ENCODE measurements at regions not wholly inside any gene's neighbourhood (a gene's known extent, or its start where the extent isn't known, plus 50 kb on each side); places are given as distances from the start of the nearest gene placed in this dataset.
A peak's percentile ranks its signal among the peaks of the same experiment; 100 is the strongest.
"Not testable (repeated sequence)": the region's sequence is repeated elsewhere in the genome, so short reads cannot be mapped to it uniquely, and the experiment has no call there.

DNA sequence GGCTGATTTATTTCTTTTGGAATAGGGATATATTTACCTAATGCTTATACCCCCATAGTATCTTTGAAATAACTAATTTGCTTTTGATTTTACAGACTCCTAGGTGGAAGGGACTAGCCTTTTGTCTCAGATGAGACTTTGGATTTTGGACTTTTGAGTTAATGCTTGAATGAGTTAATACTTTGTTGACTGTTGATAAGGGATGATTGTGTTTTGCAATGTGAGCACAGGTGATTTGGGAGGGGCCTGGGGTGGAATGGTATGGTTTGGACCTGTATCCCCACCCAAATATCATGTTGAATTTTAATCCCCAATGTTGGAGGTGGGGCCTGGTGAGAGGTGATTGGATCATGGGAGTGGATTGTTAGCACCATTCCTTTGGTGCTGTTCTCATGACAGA is 117.4 kb upstream of the ZC4H2 start:
- H3K23ac ChIP-seq (ENCODE audit: low read depth, low read length, poor library complexity), result no peak overlapping the region
- no peak overlapping the region for H2BK15ac ChIP-seq (ENCODE audit: low read length)
- H3K79me1 ChIP-seq (ENCODE audit: low read depth, low read length), result peaks cover 3% of the 10 kb centered on the region
- no peaks in the 10 kb centered on the region for H3K36me3 ChIP-seq (replicated peaks in 1 of 2; ENCODE audit: control insufficient read depth in 2 of 2, insufficient read depth in 2 of 2, low read length in 2 of 2)
- H4K8ac ChIP-seq (ENCODE audit: low read depth, low read length), result no peak overlapping the region
- H3K4me3 ChIP-seq (ENCODE audit: low read length in 2 of 2), result no peak overlapping the region
- H2BK120ac ChIP-seq (ENCODE audit: low read depth, low read length), result no peak overlapping the region
- H4K91ac ChIP-seq (ENCODE audit: low read depth, low read length, poor library complexity), result no peak overlapping the region
- H3K9ac ChIP-seq (ENCODE audit: low read depth, low read length, poor library complexity), result no peak overlapping the region
- DNase-seq (ENCODE audit: low spot score), result no peak
- no peaks in the 10 kb centered on the region for H3K4me1 ChIP-seq (ENCODE audit: control insufficient read depth in 2 of 2, insufficient read depth in 1 of 2, low read depth in 1 of 2, low read length in 2 of 2)
- H3K27me3 ChIP-seq (ENCODE audit: control insufficient read depth in 3 of 3, insufficient read depth in 3 of 3, low read depth in 1 of 3, low read length in 3 of 3), result no peaks in the 10 kb centered on the region
- no peak overlapping the region for H3K27ac ChIP-seq (replicated peaks; ENCODE audit: low read length)
- H2BK12ac ChIP-seq (ENCODE audit: low read length), result no peak overlapping the region
- no peak overlapping the region for H2BK5ac ChIP-seq (ENCODE audit: low read length)
- no peak overlapping the region for H3K4ac ChIP-seq (ENCODE audit: low read length)
- H2AFZ ChIP-seq (ENCODE audit: low read length), result no peak overlapping the region
- no peak overlapping the region for H3K14ac ChIP-seq (ENCODE audit: low read length)
- H3K4me2 ChIP-seq (ENCODE audit: insufficient read depth, low read length, poor library complexity, severe bottlenecking), result no peak overlapping the region
- H3K18ac ChIP-seq (ENCODE audit: low read length), result no peak overlapping the region
- no peaks in the 10 kb centered on the region for H3K9me3 ChIP-seq (replicated peaks in 1 of 2; ENCODE audit: control insufficient read depth in 2 of 2, insufficient read depth in 1 of 2, low read depth in 1 of 2, low read length in 2 of 2)
- no peak overlapping the region for H2AK5ac ChIP-seq (ENCODE audit: low read depth, low read length)

DNA sequence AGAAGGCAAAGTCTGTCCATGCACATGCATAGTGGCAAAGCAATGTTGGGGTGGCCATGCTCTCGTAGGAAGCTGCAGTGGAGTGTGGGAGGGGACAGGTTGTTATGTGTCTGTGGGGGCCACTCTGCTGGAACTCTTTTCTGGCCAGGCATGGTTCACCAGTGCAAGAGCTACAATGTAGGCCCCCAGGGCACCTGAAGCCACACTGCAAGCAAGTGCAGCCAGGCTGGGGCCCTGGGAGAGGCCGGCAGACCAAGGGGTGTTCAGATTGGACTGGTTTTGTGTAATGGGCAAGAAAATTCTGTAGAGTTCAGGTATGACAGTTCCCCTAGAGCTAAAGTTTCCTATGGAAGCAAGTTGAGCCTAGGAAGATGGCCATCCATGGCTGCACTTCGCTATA is 97.0 kb upstream of the ZC4H2 start:
- peaks cover 0 to 8% of the 10 kb centered on the region in 2 donors for H3K9me3 ChIP-seq (replicated peaks in 1 of 2; ENCODE audit: control insufficient read depth in 2 of 2, insufficient read depth in 1 of 2, low read depth in 1 of 2, low read length in 2 of 2)
- H3K14ac ChIP-seq (ENCODE audit: low read length), result peak overlapping the region; percentile 94
- DNase-seq (ENCODE audit: low spot score), result no peak
- no peak overlapping the region for H3K27ac ChIP-seq (replicated peaks; ENCODE audit: low read length)
- no peaks in the 10 kb centered on the region for H3K4me1 ChIP-seq (ENCODE audit: control insufficient read depth in 2 of 2, insufficient read depth in 1 of 2, low read depth in 1 of 2, low read length in 2 of 2)
- peak overlapping the region; percentile 43 for H4K8ac ChIP-seq (ENCODE audit: low read depth, low read length)
- H2AK5ac ChIP-seq (ENCODE audit: low read depth, low read length), result no peak overlapping the region
- no peak overlapping the region for H3K23ac ChIP-seq (ENCODE audit: low read depth, low read length, poor library complexity)
- H3K9ac ChIP-seq (ENCODE audit: low read depth, low read length, poor library complexity), result no peak overlapping the region
- H2BK120ac ChIP-seq (ENCODE audit: low read depth, low read length), result no peak overlapping the region
- H3K27me3 ChIP-seq (ENCODE audit: control insufficient read depth in 3 of 3, insufficient read depth in 3 of 3, low read depth in 1 of 3, low read length in 3 of 3), result no peaks in the 10 kb centered on the region
- H2AFZ ChIP-seq (ENCODE audit: low read length), result no peak overlapping the region
- no peak overlapping the region for H3K4ac ChIP-seq (ENCODE audit: low read length)
- WGBS, 2 donors (ENCODE audit: extremely low coverage in 2 of 2, insufficient read length in 2 of 2, insufficient replicate concordance in 1 of 2), result no CpG with 5 or more reads among the region's 3 CpGs
- no peak overlapping the region for H3K4me3 ChIP-seq (ENCODE audit: low read length in 2 of 2)
- H3K4me2 ChIP-seq (ENCODE audit: insufficient read depth, low read length, poor library complexity, severe bottlenecking), result no peak overlapping the region
- H3K79me1 ChIP-seq (ENCODE audit: low read depth, low read length), result no peaks in the 10 kb centered on the region
- H2BK5ac ChIP-seq (ENCODE audit: low read length), result no peak overlapping the region
- no peak overlapping the region for H2BK12ac ChIP-seq (ENCODE audit: low read length)
- H3K18ac ChIP-seq (ENCODE audit: low read length), result no peak overlapping the region
- peaks cover 3 to 4% of the 10 kb centered on the region in 2 donors for H3K36me3 ChIP-seq (replicated peaks in 1 of 2; ENCODE audit: control insufficient read depth in 2 of 2, insufficient read depth in 2 of 2, low read length in 2 of 2)
- H2BK15ac ChIP-seq (ENCODE audit: low read length), result no peak overlapping the region
- H4K91ac ChIP-seq (ENCODE audit: low read depth, low read length, poor library complexity), result no peak overlapping the region

DNA sequence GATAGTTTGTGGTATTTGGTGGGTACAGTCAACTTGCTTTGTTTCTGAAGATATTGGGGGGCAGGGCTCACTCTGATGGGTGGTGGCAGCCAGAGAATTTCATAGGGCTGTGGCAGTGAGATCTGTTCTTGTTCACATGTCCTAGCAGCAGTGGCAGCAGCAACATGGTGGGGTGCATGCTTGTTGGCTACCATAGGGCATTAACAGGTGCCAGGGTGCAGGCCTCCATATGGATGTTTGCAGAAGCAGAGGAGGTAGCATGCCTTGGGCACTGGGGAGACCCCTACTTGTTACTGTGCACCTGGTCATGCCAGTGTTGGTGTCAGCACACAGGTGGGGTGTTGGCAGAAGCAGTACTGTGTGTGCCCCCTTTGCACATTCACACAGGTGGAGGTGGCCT is 96.3 kb upstream of the ZC4H2 start:
- H2BK120ac ChIP-seq (ENCODE audit: low read depth, low read length), result no peak overlapping the region
- no peak overlapping the region for H4K8ac ChIP-seq (ENCODE audit: low read depth, low read length)
- no peak overlapping the region for H3K14ac ChIP-seq (ENCODE audit: low read length)
- H2BK12ac ChIP-seq (ENCODE audit: low read length), result no peak overlapping the region
- H3K23ac ChIP-seq (ENCODE audit: low read depth, low read length, poor library complexity), result no peak overlapping the region
- no peak overlapping the region for H2BK15ac ChIP-seq (ENCODE audit: low read length)
- H3K27ac ChIP-seq (replicated peaks; ENCODE audit: low read length), result no peak overlapping the region
- no peaks in the 10 kb centered on the region for H3K4me1 ChIP-seq (ENCODE audit: control insufficient read depth in 2 of 2, insufficient read depth in 1 of 2, low read depth in 1 of 2, low read length in 2 of 2)
- H3K36me3 ChIP-seq (replicated peaks in 1 of 2; ENCODE audit: control insufficient read depth in 2 of 2, insufficient read depth in 2 of 2, low read length in 2 of 2), result peaks cover 3 to 4% of the 10 kb centered on the region in 2 donors
- H3K4me3 ChIP-seq (ENCODE audit: low read length in 2 of 2), result no peak overlapping the region
- H3K79me1 ChIP-seq (ENCODE audit: low read depth, low read length), result no peaks in the 10 kb centered on the region
- no peak overlapping the region for H4K91ac ChIP-seq (ENCODE audit: low read depth, low read length, poor library complexity)
- DNase-seq (ENCODE audit: low spot score), result no peak
- H3K9me3 ChIP-seq (replicated peaks in 1 of 2; ENCODE audit: control insufficient read depth in 2 of 2, insufficient read depth in 1 of 2, low read depth in 1 of 2, low read length in 2 of 2), result peaks cover 0 to 8% of the 10 kb centered on the region in 2 donors
- H3K4me2 ChIP-seq (ENCODE audit: insufficient read depth, low read length, poor library complexity, severe bottlenecking), result no peak overlapping the region
- no peak overlapping the region for H2BK5ac ChIP-seq (ENCODE audit: low read length)
- no peak overlapping the region for H3K18ac ChIP-seq (ENCODE audit: low read length)
- H3K4ac ChIP-seq (ENCODE audit: low read length), result no peak overlapping the region
- no peak overlapping the region for H2AFZ ChIP-seq (ENCODE audit: low read length)
- no peak overlapping the region for H2AK5ac ChIP-seq (ENCODE audit: low read depth, low read length)
- no peaks in the 10 kb centered on the region for H3K27me3 ChIP-seq (ENCODE audit: control insufficient read depth in 3 of 3, insufficient read depth in 3 of 3, low read depth in 1 of 3, low read length in 3 of 3)
- no peak overlapping the region for H3K9ac ChIP-seq (ENCODE audit: low read depth, low read length, poor library complexity)

DNA sequence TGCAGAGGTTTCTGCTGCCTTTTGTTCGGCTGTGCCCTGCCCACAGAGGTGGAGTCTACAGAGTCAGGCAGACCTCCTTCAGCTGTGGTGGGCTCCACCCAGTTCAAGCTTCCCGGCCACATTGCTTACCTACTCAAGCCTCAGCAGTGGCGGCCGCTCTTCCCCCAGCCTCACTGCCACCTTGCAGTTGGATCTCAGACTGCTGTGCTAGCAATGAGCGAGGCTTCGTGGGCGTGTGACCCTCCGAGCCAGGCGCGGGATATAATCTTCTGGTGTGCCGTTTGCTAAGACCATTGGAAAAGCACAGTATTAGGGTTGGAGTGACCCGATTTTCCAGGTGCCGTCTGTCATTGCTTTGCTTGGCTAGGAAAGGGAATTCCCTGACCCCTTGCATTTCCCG is 82.4 kb upstream of the ZC4H2 start:
- not testable (repeated sequence) for H3K18ac ChIP-seq (ENCODE audit: low read length); H2BK15ac ChIP-seq (ENCODE audit: low read length); H2AFZ ChIP-seq (ENCODE audit: low read length); H3K14ac ChIP-seq (ENCODE audit: low read length); H3K4me3 ChIP-seq (ENCODE audit: low read length in 2 of 2); H2BK5ac ChIP-seq (ENCODE audit: low read length); H3K4me2 ChIP-seq (ENCODE audit: insufficient read depth, low read length, poor library complexity, severe bottlenecking); H4K91ac ChIP-seq (ENCODE audit: low read depth, low read length, poor library complexity); H2BK120ac ChIP-seq (ENCODE audit: low read depth, low read length); H3K27ac ChIP-seq (replicated peaks; ENCODE audit: low read length); DNase-seq (ENCODE audit: low spot score); H3K23ac ChIP-seq (ENCODE audit: low read depth, low read length, poor library complexity); H3K4me1 ChIP-seq (ENCODE audit: control insufficient read depth in 2 of 2, insufficient read depth in 1 of 2, low read depth in 1 of 2, low read length in 2 of 2); H3K27me3 ChIP-seq (ENCODE audit: control insufficient read depth in 3 of 3, insufficient read depth in 3 of 3, low read depth in 1 of 3, low read length in 3 of 3); H2BK12ac ChIP-seq (ENCODE audit: low read length); H3K4ac ChIP-seq (ENCODE audit: low read length); H2AK5ac ChIP-seq (ENCODE audit: low read depth, low read length); H3K79me1 ChIP-seq (ENCODE audit: low read depth, low read length); H3K36me3 ChIP-seq (replicated peaks in 1 of 2; ENCODE audit: control insufficient read depth in 2 of 2, insufficient read depth in 2 of 2, low read length in 2 of 2); H3K9me3 ChIP-seq (replicated peaks in 1 of 2; ENCODE audit: control insufficient read depth in 2 of 2, insufficient read depth in 1 of 2, low read depth in 1 of 2, low read length in 2 of 2); H3K9ac ChIP-seq (ENCODE audit: low read depth, low read length, poor library complexity); H4K8ac ChIP-seq (ENCODE audit: low read depth, low read length)
- no CpG with 5 or more reads among the region's 14 CpGs for WGBS, 2 donors (ENCODE audit: extremely low coverage in 2 of 2, insufficient read length in 2 of 2, insufficient replicate concordance in 1 of 2)
